Astrocyte (in vitro differentiated cells and primary cell): ENCODE measurements at regions not wholly inside any gene's neighbourhood (a gene's known extent, or its start where the extent isn't known, plus 50 kb on each side); places are given as distances from the start of the nearest gene placed in this dataset.

Experiments
- DNase-seq: peaks from one replicate; pipeline ENCODE4 v3.0.0-alpha.2; 2010; ENCODE audit warnings: low read depth
- FAIRE-seq: peaks from 2 replicates; lab custom pipeline; 2011; peaks lifted over from hg19 to GRCh38; lab: Jason Lieb, UNC
- H2AFZ ChIP-seq: 2 replicates; pipeline ENCODE4 v1.6.0; 2012; ENCODE audit warnings: low read depth, low read length, inconsistent platforms
- H3K27ac ChIP-seq: 2 replicates; pipeline ENCODE4 v1.5.1; 2011; ENCODE audit warnings: low read depth, low read length, inconsistent platforms
- H3K27me3 ChIP-seq: 2 replicates; pipeline ENCODE4 v1.6.0; 2011; ENCODE audit warnings: low read length, inconsistent platforms; ENCODE audit not compliant: insufficient read depth
- H3K36me3 ChIP-seq: 2 replicates; pipeline ENCODE4 v1.5.1; 2011; ENCODE audit warnings: low read length, inconsistent platforms; ENCODE audit not compliant: insufficient read depth
- H3K4me1 ChIP-seq: 2 replicates; pipeline ENCODE4 v1.5.1; 2011; ENCODE audit warnings: low read length, inconsistent platforms; ENCODE audit not compliant: insufficient read depth
- H3K4me2 ChIP-seq: 2 replicates; pipeline ENCODE4 v1.6.0; 2012; ENCODE audit warnings: low read length, inconsistent platforms
- H3K4me3 ChIP-seq: 2 replicates; pipeline ENCODE4 v1.5.1; 2011; ENCODE audit warnings: low read depth, mild to moderate bottlenecking, low read length, inconsistent platforms; ENCODE audit not compliant: insufficient read depth
- H3K79me2 ChIP-seq: 2 replicates; pipeline ENCODE4 v1.6.0; 2012; ENCODE audit warnings: mild to moderate bottlenecking, low read length, inconsistent platforms; ENCODE audit not compliant: insufficient read depth
- H3K9ac ChIP-seq: 2 replicates; pipeline ENCODE4 v1.6.0; 2012; ENCODE audit warnings: mild to moderate bottlenecking, low read length, inconsistent platforms
- H3K9me3 ChIP-seq: 2 replicates; pipeline ENCODE4 v1.5.1; 2012; ENCODE audit warnings: low read depth, mild to moderate bottlenecking, low read length, inconsistent platforms; ENCODE audit not compliant: insufficient read depth
- H4K20me1 ChIP-seq: 2 replicates; pipeline ENCODE4 v1.6.0; 2012; ENCODE audit warnings: low read length, inconsistent platforms; ENCODE audit not compliant: insufficient read depth
- H3K27ac Mint-ChIP-seq: one replicate; pipeline ENCODE4 v1.8.0; 2021; ENCODE audit warnings: mild to moderate bottlenecking, mixed read lengths; ENCODE audit not compliant: unreplicated experiment
- H3K27me3 Mint-ChIP-seq: one replicate; pipeline ENCODE4 v1.8.0; 2021; ENCODE audit warnings: low read depth, mixed read lengths; ENCODE audit not compliant: unreplicated experiment
- H3K36me3 Mint-ChIP-seq: one replicate; pipeline ENCODE4 v1.8.0; 2021; ENCODE audit warnings: low read depth, mixed read lengths; ENCODE audit not compliant: unreplicated experiment
- H3K4me1 Mint-ChIP-seq: one replicate; pipeline ENCODE4 v1.8.0; 2021; ENCODE audit warnings: low read depth, mixed read lengths; ENCODE audit not compliant: unreplicated experiment
- H3K4me3 Mint-ChIP-seq: one replicate; pipeline ENCODE4 v1.8.0; 2021; ENCODE audit warnings: mild to moderate bottlenecking, moderate library complexity, mixed read lengths; ENCODE audit not compliant: unreplicated experiment
- H3K9me3 Mint-ChIP-seq: one replicate; pipeline ENCODE4 v1.8.0; 2021; ENCODE audit warnings: mild to moderate bottlenecking, mixed read lengths; ENCODE audit not compliant: unreplicated experiment
- EZH2 ChIP-seq: IDR thresholded peaks from 2 replicates; pipeline ENCODE4 v1.6.1; 2012; ENCODE audit warnings: mild to moderate bottlenecking, low read length, inconsistent platforms; ENCODE audit not compliant: insufficient read depth
- TF ChIP-seq, protein P1 (sequence below): IDR thresholded peaks from 2 replicates; pipeline ENCODE4 v1.5.1; 2011; ENCODE audit warnings: low read depth, mild to moderate bottlenecking, inconsistent platforms, low read length, moderate library complexity; ENCODE audit not compliant: insufficient read depth

DNA sequence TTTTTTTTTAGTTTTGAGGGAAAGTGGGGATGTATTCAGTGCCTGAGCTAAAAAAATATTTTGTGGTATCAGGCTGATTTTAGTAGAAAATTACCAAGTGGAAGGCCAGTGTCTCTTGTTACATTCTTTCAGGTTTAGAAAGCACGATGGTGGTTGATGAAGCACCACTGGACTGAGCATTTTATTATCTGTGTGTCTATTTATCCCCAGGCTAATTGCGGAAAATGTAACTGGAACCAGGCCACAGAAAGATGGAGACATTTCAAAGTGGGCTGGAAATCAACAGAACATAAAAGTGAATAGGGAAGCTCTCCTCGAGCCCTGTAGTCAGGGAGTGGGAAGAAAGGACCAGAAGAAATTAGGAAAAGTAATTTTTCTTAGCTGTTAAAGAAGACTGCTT, 261.0 kb downstream of the STK31 start:
- Histone ChIP-seq H3K9ac (no peak overlapping the region), H4K20me1 (no peaks in the 10 kb centered on the region), H3K36me3 (no peaks in the 10 kb centered on the region), H3K79me2 (no peaks in the 10 kb centered on the region), H3K4me3 (no peak overlapping the region), H3K27ac (no peak overlapping the region), H2AFZ (no peak overlapping the region), H3K27me3 (no peaks in the 10 kb centered on the region), H3K4me2 (no peak overlapping the region), H3K4me1 (no peaks in the 10 kb centered on the region), H3K9me3 (no peaks in the 10 kb centered on the region)
- H3K4me3 Mint-ChIP-seq, result no peak overlapping the region
- H3K4me1 Mint-ChIP-seq, result peaks cover 6% of the 10 kb centered on the region
- no peaks in the 10 kb centered on the region for H3K27me3 Mint-ChIP-seq
- no peak for FAIRE-seq
- TF ChIP-seq EZH2, result no peak
- TF ChIP-seq, protein P1, sequence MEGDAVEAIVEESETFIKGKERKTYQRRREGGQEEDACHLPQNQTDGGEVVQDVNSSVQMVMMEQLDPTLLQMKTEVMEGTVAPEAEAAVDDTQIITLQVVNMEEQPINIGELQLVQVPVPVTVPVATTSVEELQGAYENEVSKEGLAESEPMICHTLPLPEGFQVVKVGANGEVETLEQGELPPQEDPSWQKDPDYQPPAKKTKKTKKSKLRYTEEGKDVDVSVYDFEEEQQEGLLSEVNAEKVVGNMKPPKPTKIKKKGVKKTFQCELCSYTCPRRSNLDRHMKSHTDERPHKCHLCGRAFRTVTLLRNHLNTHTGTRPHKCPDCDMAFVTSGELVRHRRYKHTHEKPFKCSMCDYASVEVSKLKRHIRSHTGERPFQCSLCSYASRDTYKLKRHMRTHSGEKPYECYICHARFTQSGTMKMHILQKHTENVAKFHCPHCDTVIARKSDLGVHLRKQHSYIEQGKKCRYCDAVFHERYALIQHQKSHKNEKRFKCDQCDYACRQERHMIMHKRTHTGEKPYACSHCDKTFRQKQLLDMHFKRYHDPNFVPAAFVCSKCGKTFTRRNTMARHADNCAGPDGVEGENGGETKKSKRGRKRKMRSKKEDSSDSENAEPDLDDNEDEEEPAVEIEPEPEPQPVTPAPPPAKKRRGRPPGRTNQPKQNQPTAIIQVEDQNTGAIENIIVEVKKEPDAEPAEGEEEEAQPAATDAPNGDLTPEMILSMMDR, result no peak
- peaks cover 2% of the 10 kb centered on the region for H3K9me3 Mint-ChIP-seq
- no peak overlapping the region for H3K27ac Mint-ChIP-seq
- H3K36me3 Mint-ChIP-seq, result no peaks in the 10 kb centered on the region
- DNase-seq, result peak; percentile 2

GRCh38 chr7:23972057-23972456, 262.0 kb downstream of the STK31 start:
- no peaks in the 10 kb centered on the region for H3K4me1 ChIP-seq
- TF ChIP-seq, protein P1, result no peak
- TF ChIP-seq EZH2, result no peak
- H3K4me3 ChIP-seq, result no peak overlapping the region
- FAIRE-seq (no peak), DNase-seq (no peak)
- Mint-ChIP-seq H3K4me3 (no peak overlapping the region), H3K36me3 (no peaks in the 10 kb centered on the region), H3K9me3 (peaks cover 4% of the 10 kb centered on the region), H3K27ac (no peak overlapping the region), H3K27me3 (no peaks in the 10 kb centered on the region), H3K4me1 (peaks cover 6% of the 10 kb centered on the region)
- no peaks in the 10 kb centered on the region for H3K27me3 ChIP-seq
- no peaks in the 10 kb centered on the region for H3K79me2 ChIP-seq
- H3K27ac ChIP-seq, result no peak overlapping the region
- H3K9ac ChIP-seq, result no peak overlapping the region
- no peaks in the 10 kb centered on the region for H3K36me3 ChIP-seq
- no peaks in the 10 kb centered on the region for H4K20me1 ChIP-seq
- H3K9me3 ChIP-seq, result no peaks in the 10 kb centered on the region
- no peak overlapping the region for H2AFZ ChIP-seq
- H3K4me2 ChIP-seq, result no peak overlapping the region

- Mint-ChIP-seq H3K27ac (no peak overlapping the region), H3K36me3 (no peaks in the 10 kb centered on the region), H3K4me3 (no peak overlapping the region), H3K9me3 (peaks cover 3% of the 10 kb centered on the region), H3K4me1 (peaks cover 6% of the 10 kb centered on the region), H3K27me3 (no peaks in the 10 kb centered on the region)
- no peaks in the 10 kb centered on the region for H3K27me3 ChIP-seq
- no peaks in the 10 kb centered on the region for H3K79me2 ChIP-seq
- H2AFZ ChIP-seq, result no peak overlapping the region
- no peak overlapping the region for H3K4me3 ChIP-seq
- no peaks in the 10 kb centered on the region for H3K9me3 ChIP-seq
- no peak overlapping the region for H3K9ac ChIP-seq
- no peak for DNase-seq
- FAIRE-seq, result no peak
- TF ChIP-seq, protein P1, result no peak
- no peak for TF ChIP-seq EZH2
- H3K4me1 ChIP-seq, result no peaks in the 10 kb centered on the region
- H3K4me2 ChIP-seq, result no peak overlapping the region
- no peaks in the 10 kb centered on the region for H3K36me3 ChIP-seq
- H4K20me1 ChIP-seq, result no peaks in the 10 kb centered on the region
- no peak overlapping the region for H3K27ac ChIP-seq
These were observed 263.2 kb downstream of the STK31 start for GRCh38 chr7:23973264-23973663.
